Transverse colon (tissue), 4 donors: ENCODE measurements at regions not wholly inside any gene's neighbourhood (a gene's known extent, or its start where the extent isn't known, plus 50 kb on each side); places are given as distances from the start of the nearest gene placed in this dataset.

Experiments used
- DNase-seq: peaks from one replicate; pipeline ENCODE4 v3.0.0-alpha.2; 2019
- H3K27ac ChIP-seq, 4 donors: fragments of 200-600 bp; sonication (generic); 2 replicates each; pipeline ENCODE4 v1.5.1; 2016 to 2018; ENCODE audit warnings: inconsistent platforms in 4 of 4
- H3K27me3 ChIP-seq: fragments of 200-600 bp; sonication (generic); 2 replicates; pipeline ENCODE4 v1.5.1; 2017; ENCODE audit warnings: inconsistent platforms
- H3K36me3 ChIP-seq, 4 donors: fragments of 200-600 bp; sonication (generic); 2 replicates each; pipeline ENCODE4 v1.5.1; 2017 to 2019; ENCODE audit warnings: inconsistent platforms in 4 of 4
- H3K4me1 ChIP-seq, 4 donors: fragments of 200-600 bp; sonication (generic); 2 replicates each; pipeline ENCODE4 v1.5.1; 2017 to 2020; ENCODE audit warnings: inconsistent platforms in 4 of 4
- H3K4me3 ChIP-seq, 4 donors: fragments of 200-600 bp; sonication (generic); 1 replicate in 1 of 4; 2 replicates in 3 of 4; pipeline versions ENCODE4 v1.5.1 to v1.6.1; 2017 to 2019; ENCODE audit warnings: inconsistent platforms in 4 of 4
- H3K9me3 ChIP-seq, 2 donors: fragments of 200-600 bp; sonication (generic); 2 replicates each; pipeline ENCODE4 v1.5.1; 2017 to 2019; ENCODE audit warnings: inconsistent platforms in 2 of 2
- CTCF ChIP-seq, 5 experiments: fragments of 200-600 bp in 3 of 5; fragments of 450-650 bp in 2 of 5; sonication (generic) in 3 of 5; IDR thresholded peaks; 1 replicate in 2 of 5; 2 replicates in 3 of 5; pipeline ENCODE4 v1.5.1; 2016 to 2017; ENCODE audit warnings: antibody characterized with exemption in 5 of 5, inconsistent platforms in 3 of 5, mild to moderate bottlenecking in 2 of 5, moderate library complexity in 1 of 5
- EP300 ChIP-seq: sonication (generic); formaldehyde crosslinking; IDR thresholded peaks from one replicate; pipeline ENCODE4 v1.6.1; 2017; ENCODE audit warnings: antibody characterized with exemption, low read depth
- POLR2A ChIP-seq: fragments of 450-650 bp; IDR thresholded peaks from one replicate; pipeline ENCODE4 v1.6.1; 2016; ENCODE audit warnings: antibody characterized with exemption, mild to moderate bottlenecking, moderate library complexity
- POLR2AphosphoS5 ChIP-seq, 3 donors: sonication (generic); formaldehyde crosslinking; IDR thresholded peaks; one replicate each; pipeline ENCODE4 v1.6.1; 2016; ENCODE audit warnings: antibody characterized with exemption in 3 of 3
- WGBS, 2 donors: methylation state at CpG; one replicate each; pipeline ENCODE4 v1.1.5; 2018; ENCODE audit warnings: low coverage in 1 of 2; 5-methylcytosine and 5-hydroxymethylcytosine counted together
- in situ Hi-C, 4 donors: fragments of 200-750 bp; cut with MboI; loops; one replicate each; pipeline versions ENCODE4 v1.15.0 to v1.15.1; 2017; ENCODE audit warnings: low sequenced_read_pairs in 3 of 4, low pct_ligation_motif_present in 1 of 4, low pct_unique_long_range_greater_than_20kb in 1 of 4
- intact Hi-C: fragments of 100-400 bp; cut with DNase I; formaldehyde crosslinking; loops from one replicate; pipeline ENCODE4 v1.15.1; 2023; ENCODE audit warnings: low total_unique reads

DNA sequence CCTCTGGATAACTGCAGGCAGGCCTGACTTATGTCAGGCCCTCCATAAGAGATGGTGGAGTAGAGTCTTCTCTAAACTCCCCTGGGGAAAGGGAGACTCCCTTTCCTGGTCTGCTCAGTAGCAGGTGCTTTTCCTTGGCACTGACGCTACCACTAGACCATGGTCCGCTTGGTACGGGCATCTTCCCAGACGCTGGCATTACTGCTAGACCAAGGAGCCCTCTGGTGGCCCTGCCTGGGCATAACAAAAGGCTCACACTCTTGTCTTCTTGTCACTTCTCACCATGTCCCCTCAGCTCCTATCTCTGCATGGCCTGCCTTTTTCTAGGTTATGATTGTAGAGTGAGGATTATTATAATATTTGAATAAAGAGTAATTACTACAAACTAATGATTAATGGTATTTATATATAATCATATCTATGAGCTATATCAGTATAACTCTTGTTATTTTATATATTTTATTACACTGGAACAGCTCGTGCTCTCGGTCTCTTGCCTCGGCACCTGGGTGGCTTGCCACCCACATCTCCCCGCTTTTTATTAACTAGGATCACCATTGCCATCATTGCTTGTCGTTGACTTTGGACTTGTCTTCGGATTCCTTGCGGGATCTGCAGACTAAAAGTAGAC lies 59.8 kb upstream of the ARL4D start:
- H3K27ac ChIP-seq: no peak overlapping the region
- H3K36me3 ChIP-seq: no peaks in the 10 kb centered on the region
- H3K4me3 ChIP-seq: no peak overlapping the region
- H3K4me1 ChIP-seq: peaks cover 0 to 10% (median 3%) of the 10 kb centered on the region in 4 donors
- intact Hi-C loops: no loop called here
- TF ChIP-seq CTCF (IDR thresholded peaks at IDR 0.05): peak; percentile 69 to 78 (median 76)
- TF ChIP-seq POLR2A: no peak
- 51 to 65% methylated on average over 7 to 11 of the region's 11 CpGs for WGBS, 2 donors
- in situ Hi-C loops: loop anchor here in 2 of 4 donors (25.0 kb wide), 3 partner anchors 152 to 327 kb away; partner anchors contain the start of genes IFI35 (in 1 of the 2), RND2 (in 1 of the 2) and VAT1 (in 1 of the 2)
- DNase-seq: peak; percentile 82
- H3K27me3 ChIP-seq: no peaks in the 10 kb centered on the region
- no peaks in the 10 kb centered on the region for H3K9me3 ChIP-seq

GRCh38 chr17:43337684-43338428 lies 60.9 kb upstream of the ARL4D start:
- Histone ChIP-seq H3K9me3 (no peaks in the 10 kb centered on the region), H3K27me3 (no peaks in the 10 kb centered on the region), H3K36me3 (no peaks in the 10 kb centered on the region), H3K4me3 (no peak overlapping the region), H3K27ac (no peak overlapping the region), H3K4me1 (peaks cover 4 to 15% (median 7%) of the 10 kb centered on the region in 4 donors)
- no peak for DNase-seq
- 65 to 85% methylated on average over 2 to 10 of the region's 10 CpGs for WGBS, 2 donors
- TF ChIP-seq EP300 (no peak), POLR2A (no peak), CTCF (IDR thresholded peaks at IDR 0.05) (no peak), POLR2AphosphoS5 (IDR thresholded peaks at IDR 0.05) (no peak)
- intact Hi-C loops (no loop called here), in situ Hi-C loops (loop anchor here in 2 of 4 donors (25.0 kb wide), 3 partner anchors 151 to 326 kb away; partner anchors contain the start of genes IFI35 (in 1 of the 2), RND2 (in 1 of the 2) and VAT1 (in 1 of the 2))

DNA sequence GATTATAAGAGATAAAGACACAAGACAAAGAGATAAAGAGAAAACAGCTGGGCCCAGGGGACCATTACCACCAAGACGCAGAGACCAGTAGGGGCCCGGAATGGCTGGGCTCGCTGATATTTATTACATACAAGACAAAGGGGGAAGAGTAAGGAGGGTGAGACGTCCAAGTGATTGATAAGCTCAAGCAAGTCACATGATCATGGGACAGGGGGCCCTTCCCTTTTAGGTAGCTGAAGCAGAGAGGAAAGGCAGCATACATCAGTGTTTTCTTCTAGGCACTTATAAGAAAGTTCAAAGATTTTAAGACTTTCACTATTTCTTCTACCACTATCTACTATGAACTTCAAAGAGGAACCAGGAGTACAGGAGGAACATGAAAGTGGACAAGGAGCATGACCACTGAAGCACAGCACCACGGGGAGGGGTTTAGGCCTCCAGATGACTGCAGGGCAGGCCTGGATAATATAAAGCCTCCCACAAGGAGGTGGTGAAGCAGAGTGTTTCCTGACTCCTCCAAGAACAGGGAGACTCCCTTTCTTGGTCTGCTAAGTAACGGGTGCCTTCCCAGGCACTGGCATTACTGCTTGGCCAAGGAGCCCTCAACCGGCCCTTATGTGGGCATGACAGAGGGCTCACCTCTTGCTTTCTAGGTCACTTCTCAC lies 63.9 kb upstream of the ARL4D start:
- in situ Hi-C loops (loop anchor here in 2 of 4 donors (25.0 kb wide), 3 partner anchors 148 to 323 kb away; partner anchors contain the start of genes IFI35 (in 1 of the 2), RND2 (in 1 of the 2) and VAT1 (in 1 of the 2)), intact Hi-C loops (no loop called here)
- 51 to 52% methylated on average over 5 to 7 of the region's 7 CpGs for WGBS, 2 donors
- H3K27me3 ChIP-seq: peaks cover 2% of the 10 kb centered on the region
- H3K4me3 ChIP-seq: no peak overlapping the region
- peaks cover 4 to 15% (median 7%) of the 10 kb centered on the region in 4 donors for H3K4me1 ChIP-seq
- no peak for TF ChIP-seq POLR2AphosphoS5 (IDR thresholded peaks at IDR 0.05)
- H3K36me3 ChIP-seq: no peaks in the 10 kb centered on the region
- no peak for DNase-seq
- H3K9me3 ChIP-seq: no peaks in the 10 kb centered on the region
- peak overlapping the region in 1 of 4 donors; percentile 16 for H3K27ac ChIP-seq

GRCh38 chr17:43333433-43333943 lies 65.3 kb upstream of the ARL4D start:
- Histone ChIP-seq H3K9me3 (no peaks in the 10 kb centered on the region), H3K27ac (peak overlapping the region in 3 of 4 donors; percentile 26 to 48 (median 43))
- no peak for TF ChIP-seq POLR2AphosphoS5 (IDR thresholded peaks at IDR 0.05)
- TF ChIP-seq EP300: no peak
- no peak for TF ChIP-seq CTCF (IDR thresholded peaks at IDR 0.05)

More at GRCh38 chr17:43333433-43333943, 65.3 kb upstream of the ARL4D start:
- Histone ChIP-seq H3K36me3 (no peaks in the 10 kb centered on the region), H3K27me3 (peaks cover 2% of the 10 kb centered on the region), H3K4me1 (peaks cover 4 to 12% (median 7%) of the 10 kb centered on the region in 4 donors), H3K4me3 (no peak overlapping the region)
- WGBS, 2 donors: 74 to 85% methylated on average over 3 to 12 of the region's 12 CpGs
- intact Hi-C loops: no loop called here
- in situ Hi-C loops: loop anchor here in 2 of 4 donors (25.0 kb wide), 3 partner anchors 146 to 321 kb away; partner anchors contain the start of genes IFI35 (in 1 of the 2), RND2 (in 1 of the 2) and VAT1 (in 1 of the 2)
- no peak for DNase-seq
